Esophagus muscularis mucosa (tissue), 4 donors: ENCODE measurements at regions not wholly inside any gene's neighbourhood (a gene's known extent, or its start where the extent isn't known, plus 50 kb on each side); places are given as distances from the start of the nearest gene placed in this dataset.

Experiments used
- DNase-seq: peaks from one replicate; pipeline ENCODE4 v3.0.0-alpha.2; 2017; ENCODE audit errors: extremely low spot score
- H3K27ac ChIP-seq, 4 donors: fragments of 200-600 bp; sonication (generic); replicated peaks in 1 of 4; 1 replicate in 3 of 4; 2 replicates in 1 of 4; pipeline ENCODE4 v1.5.1; 2016 to 2019; ENCODE audit warnings: mild to moderate bottlenecking in 1 of 4
- H3K27me3 ChIP-seq, 4 donors: fragments of 200-600 bp; sonication (generic); one replicate each; pipeline versions ENCODE4 v1.5.1 to v1.6.0; 2016 to 2019
- H3K36me3 ChIP-seq, 4 donors: fragments of 200-600 bp; sonication (generic); one replicate each; pipeline ENCODE4 v1.5.1; 2016 to 2019
- H3K4me1 ChIP-seq, 4 donors: fragments of 200-600 bp; sonication (generic); one replicate each; pipeline ENCODE4 v1.5.1; 2016 to 2019
- H3K4me3 ChIP-seq, 4 donors: fragments of 200-600 bp; sonication (generic); 1 replicate in 2 of 4; 2 replicates in 2 of 4; pipeline ENCODE4 v1.5.1; 2016 to 2019; ENCODE audit warnings: mild to moderate bottlenecking in 4 of 4, moderate library complexity in 1 of 4
- H3K9me3 ChIP-seq, 4 donors: fragments of 200-600 bp; sonication (generic); 1 replicate in 3 of 4; 2 replicates in 1 of 4; pipeline ENCODE4 v1.5.1; 2016 to 2019
- CTCF ChIP-seq, 3 experiments: fragments of 200-600 bp in 2 of 3; fragments of 450-650 bp in 1 of 3; sonication (generic) in 2 of 3; IDR thresholded peaks; one replicate each; pipeline ENCODE4 v1.5.1; 2017 to 2019; ENCODE audit warnings: antibody characterized with exemption in 3 of 3, mild to moderate bottlenecking in 2 of 3, moderate library complexity in 1 of 3
- EP300 ChIP-seq: sonication (generic); formaldehyde crosslinking; IDR thresholded peaks from one replicate; pipeline ENCODE4 v1.6.1; 2017; ENCODE audit warnings: antibody characterized with exemption
- POLR2A ChIP-seq: fragments of 450-650 bp; IDR thresholded peaks from one replicate; pipeline ENCODE4 v1.6.1; 2017; ENCODE audit warnings: antibody characterized with exemption, moderate library complexity, mild to moderate bottlenecking, low read depth
- POLR2AphosphoS5 ChIP-seq, 2 donors: sonication (generic); formaldehyde crosslinking; IDR thresholded peaks; one replicate each; pipeline ENCODE4 v1.6.1; 2017; ENCODE audit warnings: antibody characterized with exemption in 2 of 2
- WGBS: methylation state at CpG from one replicate; pipeline ENCODE4 v1.1.5; 2018; 5-methylcytosine and 5-hydroxymethylcytosine counted together
- intact Hi-C: fragments of 100-400 bp; cut with DNase I; formaldehyde crosslinking; loops from one replicate; pipeline ENCODE4 v1.15.1; 2023

- intact Hi-C loops = no loop called here
- TF ChIP-seq POLR2AphosphoS5 (IDR thresholded peaks at IDR 0.05) = no peak
- no peak for TF ChIP-seq EP300
- TF ChIP-seq POLR2A = no peak
- no peak for TF ChIP-seq CTCF (IDR thresholded peaks at IDR 0.05)
- WGBS = 76% methylated on average over 2 of the region's 4 CpGs
Observed at GRCh38 chr20:40471261-40471629, 217.8 kb downstream of the MAFB start.

GRCh38 chr20:40470445-40471260, 218.4 kb downstream of the MAFB start:
- intact Hi-C loops = no loop called here
- Histone ChIP-seq H3K27me3 (no peaks in the 10 kb centered on the region), H3K27ac (peak overlapping the region; percentile 3 to 57 (median 18)), H3K4me3 (no peak overlapping the region), H3K36me3 (no peaks in the 10 kb centered on the region), H3K4me1 (peaks cover 0 to 15% (median 13%) of the 10 kb centered on the region in 4 donors), H3K9me3 (no peaks in the 10 kb centered on the region)
- peak; percentile 91 for DNase-seq
- WGBS = 71% methylated on average over 8 of the region's 14 CpGs
- no peak for TF ChIP-seq POLR2A
- TF ChIP-seq POLR2AphosphoS5 (IDR thresholded peaks at IDR 0.05) = no peak
- TF ChIP-seq EP300 = no peak
- no peak for TF ChIP-seq CTCF (IDR thresholded peaks at IDR 0.05)

More at GRCh38 chr20:40471261-40471629, 217.8 kb downstream of the MAFB start:
- no peaks in the 10 kb centered on the region for H3K9me3 ChIP-seq
- no peaks in the 10 kb centered on the region for H3K36me3 ChIP-seq
- peak; percentile 60 for DNase-seq
- H3K27me3 ChIP-seq = no peaks in the 10 kb centered on the region
- H3K4me1 ChIP-seq = peaks cover 0 to 15% (median 13%) of the 10 kb centered on the region in 4 donors
- no peak overlapping the region for H3K4me3 ChIP-seq
- H3K27ac ChIP-seq = peak overlapping the region in 3 of 4 donors; percentile 15 to 57 (median 20)

GRCh38 chr20:40468759-40469158, 220.3 kb downstream of the MAFB start:
- intact Hi-C loops = no loop called here
- no peak for DNase-seq
- Histone ChIP-seq H3K36me3 (no peaks in the 10 kb centered on the region), H3K4me1 (peaks cover 0 to 15% (median 13%) of the 10 kb centered on the region in 4 donors), H3K27ac (no peak overlapping the region), H3K27me3 (no peaks in the 10 kb centered on the region), H3K9me3 (no peaks in the 10 kb centered on the region), H3K4me3 (no peak overlapping the region)
- 95% methylated on average over 3 of the region's 3 CpGs for WGBS
- TF ChIP-seq CTCF (IDR thresholded peaks at IDR 0.05) (no peak), EP300 (no peak)

- Histone ChIP-seq H3K4me1 (peaks cover 0 to 15% (median 13%) of the 10 kb centered on the region in 4 donors), H3K4me3 (no peak overlapping the region), H3K36me3 (no peaks in the 10 kb centered on the region), H3K27me3 (no peaks in the 10 kb centered on the region), H3K9me3 (no peaks in the 10 kb centered on the region), H3K27ac (no peak overlapping the region)
- TF ChIP-seq EP300 (no peak), POLR2A (no peak), POLR2AphosphoS5 (IDR thresholded peaks at IDR 0.05) (no peak), CTCF (IDR thresholded peaks at IDR 0.05) (no peak)
- peak; percentile 86 for DNase-seq
- intact Hi-C loops = no loop called here
- 89% methylated on average over 8 of the region's 8 CpGs for WGBS
Observed at GRCh38 chr20:40467703-40468411, 221.2 kb downstream of the MAFB start.
